Suprapubic skin (tissue), 3 donors: ENCODE measurements at regions not wholly inside any gene's neighbourhood (a gene's known extent, or its start where the extent isn't known, plus 50 kb on each side); places are given as distances from the start of the nearest gene placed in this dataset.

Experiments used
- POLR2AphosphoS5 ChIP-seq, 3 donors: sonication (generic); formaldehyde crosslinking; IDR thresholded peaks; one replicate each; pipeline ENCODE4 v1.6.1; 2017; ENCODE audit warnings: antibody characterized with exemption in 3 of 3
- TF ChIP-seq, protein P1 (sequence below), 2 donors: fragments of 200-600 bp in 1 of 2; fragments of 450-650 bp in 1 of 2; sonication (generic) in 1 of 2; IDR thresholded peaks; one replicate each; pipeline ENCODE4 v1.5.1; 2016 to 2019; ENCODE audit warnings: antibody characterized with exemption in 2 of 2, mild to moderate bottlenecking in 1 of 2, moderate library complexity in 1 of 2

GRCh38 chr11:79671401-79671800 is 230.6 kb upstream of the TENM4 start:
- TF ChIP-seq POLR2AphosphoS5 (IDR thresholded peaks at IDR 0.05), result no peak
- TF ChIP-seq, protein P1, sequence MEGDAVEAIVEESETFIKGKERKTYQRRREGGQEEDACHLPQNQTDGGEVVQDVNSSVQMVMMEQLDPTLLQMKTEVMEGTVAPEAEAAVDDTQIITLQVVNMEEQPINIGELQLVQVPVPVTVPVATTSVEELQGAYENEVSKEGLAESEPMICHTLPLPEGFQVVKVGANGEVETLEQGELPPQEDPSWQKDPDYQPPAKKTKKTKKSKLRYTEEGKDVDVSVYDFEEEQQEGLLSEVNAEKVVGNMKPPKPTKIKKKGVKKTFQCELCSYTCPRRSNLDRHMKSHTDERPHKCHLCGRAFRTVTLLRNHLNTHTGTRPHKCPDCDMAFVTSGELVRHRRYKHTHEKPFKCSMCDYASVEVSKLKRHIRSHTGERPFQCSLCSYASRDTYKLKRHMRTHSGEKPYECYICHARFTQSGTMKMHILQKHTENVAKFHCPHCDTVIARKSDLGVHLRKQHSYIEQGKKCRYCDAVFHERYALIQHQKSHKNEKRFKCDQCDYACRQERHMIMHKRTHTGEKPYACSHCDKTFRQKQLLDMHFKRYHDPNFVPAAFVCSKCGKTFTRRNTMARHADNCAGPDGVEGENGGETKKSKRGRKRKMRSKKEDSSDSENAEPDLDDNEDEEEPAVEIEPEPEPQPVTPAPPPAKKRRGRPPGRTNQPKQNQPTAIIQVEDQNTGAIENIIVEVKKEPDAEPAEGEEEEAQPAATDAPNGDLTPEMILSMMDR (IDR thresholded peaks at IDR 0.05), result no peak
